ENCODE measurements at regions not wholly inside any gene's neighbourhood (a gene's known extent, or its start where the extent isn't known, plus 50 kb on each side); places are given as distances from the start of the nearest gene placed in this dataset.
A peak's percentile ranks its signal among the peaks of the same experiment; 100 is the strongest.
"Not testable (repeated sequence)": the region's sequence is repeated elsewhere in the genome, so short reads cannot be mapped to it uniquely, and the experiment has no call there.

DNA sequence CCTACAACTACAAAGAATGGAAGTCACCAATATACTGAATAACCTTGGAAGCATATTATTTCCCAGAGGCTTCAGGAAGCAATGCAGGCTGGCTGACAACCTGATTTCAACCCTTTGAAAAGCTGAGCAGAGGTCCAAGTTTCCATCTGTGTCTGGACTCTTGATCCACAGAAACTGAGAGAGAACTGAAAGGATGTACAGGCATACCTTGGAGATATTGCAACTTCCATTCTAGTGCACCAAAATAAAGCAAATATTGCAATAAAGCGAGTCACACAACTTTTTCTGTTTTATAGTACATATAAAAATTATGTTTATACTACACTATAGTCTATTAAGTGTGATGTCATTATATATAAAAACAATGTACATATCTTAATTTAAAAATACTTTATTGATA is 85.3 kb downstream of the TYW3 start:
- no peak for DNase-seq

DNA sequence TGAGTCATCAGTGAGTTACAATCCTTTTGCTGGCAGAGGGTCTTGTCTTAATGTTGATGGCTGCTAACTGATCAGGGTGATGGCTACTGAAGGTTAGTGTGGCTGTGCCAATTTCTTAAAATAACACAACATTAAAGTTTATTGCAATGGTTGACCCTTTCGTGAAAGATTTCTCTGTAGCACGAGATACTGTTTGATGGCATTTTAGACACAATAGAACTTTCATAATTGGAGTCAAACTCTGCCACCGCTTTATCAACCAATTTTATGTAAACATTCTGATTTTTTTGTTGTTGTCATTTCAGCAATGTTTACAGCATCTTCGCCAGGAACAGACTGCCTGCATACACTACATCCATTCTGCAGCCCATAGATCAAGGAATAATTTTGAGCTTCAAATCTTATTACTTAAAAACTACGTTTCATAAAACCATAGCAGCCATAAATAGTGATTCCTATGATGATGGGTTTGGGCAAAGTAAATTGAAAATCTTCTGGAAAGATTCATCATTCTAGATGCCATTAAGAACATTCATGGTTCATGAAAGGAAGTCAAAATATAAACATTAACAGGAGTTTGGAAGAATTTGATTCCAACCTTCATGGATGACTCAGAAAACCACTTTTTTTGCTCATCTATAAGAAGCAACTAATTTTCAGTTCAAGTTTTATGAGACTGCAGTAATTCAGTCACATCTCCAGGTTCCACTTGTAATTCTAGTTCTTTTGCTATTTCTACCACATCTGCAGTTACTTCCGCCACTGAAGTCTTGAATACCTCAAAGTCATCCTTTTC is 85.9 kb downstream of the TYW3 start:
- DNase-seq: no peak

DNA sequence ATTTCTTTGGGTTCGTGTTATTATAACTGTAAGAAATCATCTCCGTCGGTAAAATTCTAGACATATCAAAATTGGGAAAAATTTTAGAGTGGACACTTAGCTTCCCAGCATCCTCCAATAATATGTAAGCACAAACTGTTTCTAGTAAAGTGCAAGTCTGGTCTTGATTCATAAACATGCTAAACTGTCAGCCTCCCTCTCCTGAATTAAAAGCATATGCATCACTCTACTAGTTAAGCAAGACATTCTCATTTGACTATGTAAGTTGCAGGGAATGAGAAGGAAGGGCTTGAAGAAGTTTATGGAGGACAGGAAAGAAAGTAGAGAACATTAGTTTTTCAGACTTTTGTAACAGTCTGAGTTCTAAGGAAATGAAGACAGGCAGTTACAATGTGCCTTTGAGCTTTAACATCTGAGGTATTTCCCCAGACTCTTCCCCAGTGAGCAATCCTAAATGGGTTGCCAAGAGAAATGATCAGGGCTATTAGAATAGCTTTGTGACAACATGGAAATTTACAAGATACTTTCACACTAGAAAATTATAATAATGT is 90.0 kb downstream of the TYW3 start:
- DNase-seq: no peak

DNA sequence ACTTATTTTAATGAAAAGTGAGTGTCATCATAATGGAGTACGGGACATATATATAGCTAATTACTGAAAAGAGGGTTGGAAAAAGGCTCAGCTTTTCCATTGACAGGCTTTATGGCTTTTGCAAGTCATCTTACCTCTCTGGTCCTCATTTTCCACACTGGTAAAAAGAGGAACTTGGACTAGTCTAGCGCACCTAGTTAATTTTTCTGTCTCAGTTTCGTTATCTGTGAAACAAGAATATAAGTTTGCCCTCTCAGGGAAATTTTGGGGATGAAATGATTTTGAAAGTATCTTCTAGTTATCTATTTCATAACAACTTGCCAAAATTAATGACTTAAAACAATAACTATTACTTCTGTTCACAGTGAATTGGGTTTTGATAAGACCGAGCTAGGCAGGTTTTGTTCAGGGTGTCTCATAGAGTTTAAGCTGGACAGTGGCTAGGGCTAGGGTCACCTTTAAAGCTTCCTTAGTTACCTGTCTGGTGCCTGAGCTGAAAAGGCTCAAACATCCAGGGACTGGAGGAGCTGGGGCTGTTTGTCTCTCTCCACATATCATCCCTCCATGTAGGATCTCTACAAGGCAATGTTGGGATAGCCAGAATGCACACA is 91.7 kb downstream of the TYW3 start:
- DNase-seq: no peak

DNA sequence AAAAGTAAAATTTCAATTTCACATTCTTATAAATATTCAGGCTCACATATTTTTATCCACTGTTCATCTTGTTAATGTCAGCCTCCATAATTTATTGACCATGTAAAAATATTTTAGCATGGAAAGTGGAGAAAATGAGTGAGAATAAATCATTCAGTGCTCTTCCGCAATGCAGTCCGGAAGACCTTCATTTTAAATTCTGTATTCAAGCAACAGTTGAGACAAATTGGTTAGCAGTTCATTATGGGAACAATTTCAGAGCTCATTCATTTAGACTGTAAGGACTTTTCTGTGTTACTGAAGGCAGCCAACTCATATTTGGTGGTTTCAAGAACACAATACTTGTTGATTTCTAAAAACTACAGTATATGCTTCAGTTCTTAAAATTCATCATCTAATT is 97.8 kb downstream of the TYW3 start:
- no peak for DNase-seq

DNA sequence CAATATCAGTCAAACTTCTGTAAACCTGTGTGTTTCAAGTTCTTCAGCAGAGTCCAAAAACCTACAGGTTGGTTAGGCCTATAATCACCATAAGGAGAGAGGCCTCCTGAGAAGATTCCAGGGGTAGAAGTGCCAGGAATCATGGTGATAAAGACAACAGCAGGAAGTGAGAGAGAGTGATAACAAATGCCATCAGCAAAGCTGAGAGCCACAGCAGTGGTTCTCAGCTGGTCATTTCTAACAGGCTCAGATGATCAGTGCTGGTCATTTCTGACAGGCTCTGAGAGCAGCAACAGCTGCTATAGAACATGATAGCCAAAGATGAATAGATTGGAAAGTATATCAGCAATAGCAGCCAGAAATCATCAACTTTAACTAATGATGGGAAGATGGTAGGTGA is 101.3 kb downstream of the TYW3 start:
- DNase-seq: no peak

DNA sequence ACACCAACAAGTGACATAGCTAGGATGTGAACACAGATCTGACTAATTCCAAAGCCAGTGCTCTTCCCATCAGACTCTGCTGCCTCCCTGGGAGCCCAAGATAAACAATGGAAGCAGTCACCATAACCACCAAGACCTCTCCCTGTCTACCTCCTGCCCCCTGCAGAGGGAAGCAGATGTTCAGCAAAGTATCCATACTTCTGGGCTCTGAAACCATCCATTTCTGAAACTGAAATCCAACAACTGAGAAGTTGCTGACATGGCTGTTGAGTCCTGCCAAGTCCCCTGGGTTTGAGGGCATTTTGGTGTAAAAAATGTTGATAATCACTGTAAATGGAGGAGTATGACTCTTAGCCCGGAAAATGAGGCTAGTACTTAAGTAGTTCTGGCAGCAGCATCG is 102.1 kb downstream of the TYW3 start:
- peak in 1 of 2 experiments; percentile 44 for DNase-seq

DNA sequence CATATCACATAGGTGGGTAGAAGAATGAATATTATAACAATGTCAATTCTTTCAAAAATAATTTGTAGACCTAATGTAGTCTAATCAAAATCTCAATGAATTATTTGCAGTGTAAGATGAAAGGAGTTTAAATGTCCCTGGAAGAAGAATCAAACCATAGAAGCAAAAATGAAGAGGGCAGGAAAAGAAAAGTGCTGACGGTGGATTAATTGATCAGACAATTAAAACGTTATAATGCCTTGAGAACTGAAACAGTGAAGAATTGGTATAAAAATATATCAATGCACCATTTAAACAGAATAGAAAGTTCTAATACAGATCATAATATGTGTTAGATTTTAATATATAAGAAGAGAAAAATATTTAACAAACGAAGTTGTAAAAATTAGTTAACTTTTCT is 109.8 kb downstream of the TYW3 start:
- no peak for DNase-seq

DNA sequence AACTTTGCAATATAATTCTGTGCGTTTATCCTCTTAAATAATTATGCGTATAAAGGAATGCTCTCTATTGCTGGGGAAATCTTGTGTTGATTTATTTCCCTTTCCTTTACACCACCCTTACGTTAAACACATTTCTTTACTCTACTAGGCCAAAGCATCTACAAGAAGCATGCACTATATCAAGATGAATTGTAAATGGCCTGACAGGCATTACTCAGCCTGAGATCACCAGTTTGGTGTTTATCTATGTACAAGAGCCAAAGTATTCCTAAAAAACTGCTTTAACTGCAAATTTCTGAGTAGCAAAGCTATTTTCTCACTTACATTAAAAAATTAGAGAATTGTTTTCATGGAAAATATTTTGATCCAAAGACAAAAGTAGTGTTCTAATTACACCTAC is 114.8 kb downstream of the TYW3 start:
- DNase-seq: no peak

DNA sequence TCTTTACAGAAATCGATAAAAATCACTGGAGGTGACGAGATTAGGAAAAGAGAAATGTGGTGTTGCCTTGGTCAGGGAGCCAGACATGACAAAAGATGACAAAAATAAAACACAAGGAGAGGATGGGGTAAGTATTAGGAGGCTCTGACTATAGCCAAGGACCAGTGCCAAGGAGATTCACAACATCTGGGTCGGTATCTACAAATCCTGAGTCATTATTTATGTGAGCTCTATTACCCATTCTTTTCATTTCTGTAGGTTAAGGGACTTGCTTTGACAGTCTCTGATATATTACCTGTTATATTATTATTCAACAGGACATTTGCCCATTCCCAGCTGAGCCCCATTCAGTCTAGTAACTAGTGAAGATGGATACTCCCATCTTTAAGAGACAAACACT is 120.8 kb downstream of the TYW3 start:
- DNase-seq: no peak

DNA sequence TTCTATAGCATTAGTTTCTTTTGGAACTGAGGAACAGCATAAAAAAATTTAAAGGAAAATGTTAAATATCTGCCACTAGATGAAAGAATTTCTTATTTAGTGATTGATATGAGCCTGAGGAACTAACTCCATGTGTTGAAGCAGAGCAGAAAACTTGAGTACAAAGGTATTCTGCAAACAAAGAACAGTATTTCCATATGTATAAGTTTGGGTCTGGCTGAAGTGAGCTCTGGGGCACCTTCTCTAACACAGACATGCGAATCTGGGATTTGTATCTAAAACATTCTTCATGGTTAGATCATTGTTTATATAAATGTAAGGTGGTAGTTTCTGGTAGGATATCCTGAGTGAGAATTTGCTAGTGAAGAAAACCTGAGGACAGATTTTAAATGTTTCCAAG is 123.2 kb downstream of the TYW3 start:
- no peak for DNase-seq

DNA sequence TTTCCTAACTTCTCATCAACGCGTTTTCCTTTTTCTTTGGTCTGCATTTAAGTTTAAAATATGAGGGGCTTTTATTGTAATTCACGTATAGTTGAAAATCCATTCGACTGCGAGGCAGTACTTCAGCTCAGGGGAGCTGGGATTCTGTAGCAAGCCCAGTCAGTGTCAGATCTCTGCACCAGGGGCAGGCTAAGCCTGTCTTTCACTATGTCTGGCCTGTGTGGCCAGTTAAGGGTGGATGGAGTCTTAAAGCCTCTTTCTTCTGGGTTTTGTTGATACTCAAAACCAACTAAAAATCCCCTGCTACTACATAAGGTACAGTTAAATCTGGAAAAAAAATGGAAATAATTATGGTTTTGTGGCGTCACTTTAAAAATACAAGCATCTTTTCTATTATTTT is 124.7 kb downstream of the TYW3 start:
- no peak for DNase-seq

DNA sequence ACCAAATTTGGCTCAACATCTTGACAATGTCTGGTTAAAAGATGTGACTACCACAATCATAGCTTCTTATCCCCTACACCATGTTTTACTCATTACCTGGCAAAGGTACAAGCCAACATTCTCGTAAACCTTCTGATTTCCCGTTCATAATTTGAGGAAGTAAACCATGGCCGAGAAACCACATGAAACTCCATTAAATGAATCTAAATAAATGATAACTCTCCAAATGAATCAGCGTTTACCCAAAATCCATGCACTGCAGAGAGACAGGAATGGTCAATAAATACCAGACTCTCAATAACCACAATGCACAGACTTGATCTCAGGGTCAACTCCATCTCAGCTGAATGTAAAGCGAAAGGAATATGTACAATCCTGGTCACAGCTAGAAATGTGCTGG is 125.2 kb downstream of the TYW3 start:
- DNase-seq: no peak

DNA sequence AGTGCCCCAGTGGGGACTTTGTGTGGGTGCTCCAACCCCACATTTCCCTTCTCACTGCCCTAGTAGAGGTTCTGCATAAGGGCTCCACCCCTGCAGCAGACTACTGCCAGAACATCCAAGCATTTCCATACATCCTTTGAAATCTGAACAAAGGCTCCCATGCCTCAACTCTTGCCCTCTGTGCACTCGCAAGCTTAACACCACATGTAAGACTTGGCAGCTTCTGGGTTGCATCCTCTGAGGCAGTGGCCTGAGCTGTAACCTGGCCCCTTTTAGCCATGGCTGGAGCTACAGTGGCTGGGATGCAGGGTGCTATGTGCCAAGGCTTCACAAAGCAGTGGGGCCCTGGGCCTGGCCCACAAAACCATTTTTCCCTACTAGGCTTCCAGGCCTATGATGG is 128.9 kb downstream of the TYW3 start:
- DNase-seq: no peak

DNA sequence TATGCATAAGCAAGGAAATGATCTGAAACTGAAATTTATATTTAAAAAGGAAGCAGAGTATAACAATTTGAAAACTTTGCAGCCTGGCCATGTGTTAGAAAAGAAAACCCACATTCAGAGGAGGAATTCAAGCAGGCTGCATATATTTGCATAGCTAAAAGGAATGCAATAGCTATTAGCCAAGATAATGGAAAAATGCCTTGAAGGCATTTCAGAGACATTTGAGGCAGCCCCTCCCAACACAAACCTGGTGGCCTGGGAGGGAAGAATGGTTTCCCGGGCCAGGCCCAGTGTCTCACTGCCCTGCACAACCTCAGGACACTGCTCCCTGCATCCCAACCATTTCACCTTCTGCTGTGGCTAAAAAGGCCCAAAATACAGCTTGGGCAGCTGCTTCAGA is 136.8 kb downstream of the TYW3 start:
- DNase-seq: no peak

DNA sequence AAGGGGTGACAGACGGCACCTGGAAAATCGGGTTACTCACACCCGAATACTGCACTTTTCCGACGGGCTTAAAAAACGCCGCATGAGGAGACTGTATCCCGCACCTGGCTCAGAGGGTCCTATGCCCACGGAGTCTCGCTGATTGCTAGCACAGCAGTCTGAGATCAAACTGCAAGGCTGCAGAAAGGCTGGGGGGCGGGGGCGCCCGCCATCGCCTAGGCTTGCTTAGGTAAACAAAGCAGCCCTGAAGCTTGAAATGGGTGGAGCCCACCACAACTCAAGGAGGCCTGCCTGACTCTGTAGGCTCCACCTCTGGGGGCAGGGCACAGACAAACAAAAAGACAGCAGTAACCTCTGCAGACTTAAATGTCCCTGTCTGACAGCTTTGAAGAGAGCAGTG is 144.4 kb downstream of the TYW3 start:
- DNase-seq: not testable (repeated sequence)

DNA sequence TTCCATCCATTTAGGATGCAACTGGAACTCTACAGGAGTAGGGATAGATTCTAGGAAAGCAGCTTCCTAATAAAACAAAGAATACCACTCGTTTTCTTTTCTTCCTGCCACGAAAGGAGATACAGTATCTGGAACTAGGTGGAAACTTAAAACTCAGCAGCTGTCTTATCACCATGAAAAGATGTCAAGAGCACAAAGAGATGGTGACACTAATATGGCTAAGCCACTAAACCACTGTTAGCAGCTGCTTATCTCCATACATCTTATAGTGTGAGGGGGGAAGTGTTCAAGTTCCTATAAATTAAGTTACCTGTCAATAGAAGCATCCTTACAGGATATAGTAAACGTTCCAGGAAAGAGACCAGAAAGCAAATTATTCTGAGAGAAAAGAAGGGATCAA is 162.5 kb downstream of the TYW3 start:
- DNase-seq: peak in 1 of 2 experiments; percentile 52

DNA sequence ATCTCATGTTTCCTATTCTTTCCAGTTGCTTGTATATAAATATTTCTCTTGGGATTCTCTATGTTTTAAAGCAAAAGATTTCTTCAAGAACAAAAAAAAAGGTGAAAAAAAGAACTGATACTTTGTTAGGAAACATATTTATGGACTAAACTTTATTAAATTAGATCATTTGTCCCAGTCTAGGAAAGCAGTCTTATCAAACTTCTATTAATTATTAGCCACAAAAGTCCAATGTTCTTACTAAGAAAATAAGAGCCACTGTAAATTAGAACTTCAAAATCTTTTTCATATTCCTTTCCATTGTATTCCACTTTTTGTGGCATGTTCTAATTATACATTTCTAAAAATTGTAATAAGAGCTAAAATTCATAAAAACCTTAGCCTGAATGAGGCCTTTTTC is 175.2 kb downstream of the TYW3 start:
- no peak for DNase-seq

DNA sequence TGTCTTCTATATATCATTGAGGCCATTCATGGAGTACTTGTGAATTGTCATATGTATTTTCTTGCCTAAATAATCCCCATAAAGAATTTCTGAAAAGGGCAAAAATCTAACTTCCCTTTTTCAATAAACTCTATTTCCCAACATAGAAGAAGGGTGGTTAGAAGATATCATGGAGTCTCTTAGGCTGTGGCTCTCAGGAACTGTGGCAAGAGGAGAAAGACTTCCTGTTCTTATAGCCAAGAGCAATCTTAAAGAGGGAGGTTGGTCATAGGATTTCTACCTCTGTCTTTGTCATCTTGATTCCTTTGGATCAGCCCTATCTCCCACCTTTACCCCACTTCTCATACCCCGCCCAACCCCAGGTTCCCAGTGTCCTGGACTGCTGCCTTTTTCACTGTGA is 175.8 kb downstream of the TYW3 start:
- no peak for DNase-seq

DNA sequence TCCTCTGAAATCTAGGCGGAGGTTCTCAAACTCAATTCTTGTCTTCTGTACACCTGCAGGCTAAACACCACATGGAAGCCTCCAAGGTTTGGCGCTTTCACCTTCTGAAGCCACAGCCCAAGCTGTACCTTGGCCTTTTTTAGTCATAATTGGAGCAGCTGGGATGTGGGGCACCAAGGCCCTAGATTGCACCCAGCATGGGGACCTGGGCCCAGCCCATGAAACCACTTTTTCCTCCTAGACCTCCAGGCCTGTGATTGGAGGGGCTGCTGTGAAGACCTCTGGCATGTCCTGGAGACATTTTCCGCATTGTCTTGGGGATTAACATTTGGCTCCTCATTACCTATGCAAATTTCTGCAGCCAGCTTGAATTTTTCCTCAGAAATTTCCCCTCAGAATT is 181.0 kb downstream of the TYW3 start:
- DNase-seq: no peak

DNA sequence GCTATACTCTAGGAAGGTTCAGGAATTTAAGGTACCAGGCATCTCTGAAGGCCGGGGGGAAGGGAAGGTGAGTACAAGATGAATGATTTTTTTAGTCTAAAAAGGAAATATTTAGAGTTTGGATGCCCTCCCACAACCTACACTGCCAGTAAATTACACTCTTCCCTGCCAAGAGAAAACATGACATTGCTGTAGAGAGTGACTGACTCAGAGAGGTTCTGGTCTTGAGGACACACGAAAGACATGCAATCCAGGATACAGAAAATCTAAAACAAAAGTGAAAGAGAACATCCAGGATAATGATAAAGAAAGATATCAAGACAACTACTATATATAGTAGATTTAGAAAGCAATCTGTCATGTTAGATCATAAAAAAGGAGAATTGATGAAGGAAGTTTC is 200.5 kb downstream of the TYW3 start:
- DNase-seq: no peak

DNA sequence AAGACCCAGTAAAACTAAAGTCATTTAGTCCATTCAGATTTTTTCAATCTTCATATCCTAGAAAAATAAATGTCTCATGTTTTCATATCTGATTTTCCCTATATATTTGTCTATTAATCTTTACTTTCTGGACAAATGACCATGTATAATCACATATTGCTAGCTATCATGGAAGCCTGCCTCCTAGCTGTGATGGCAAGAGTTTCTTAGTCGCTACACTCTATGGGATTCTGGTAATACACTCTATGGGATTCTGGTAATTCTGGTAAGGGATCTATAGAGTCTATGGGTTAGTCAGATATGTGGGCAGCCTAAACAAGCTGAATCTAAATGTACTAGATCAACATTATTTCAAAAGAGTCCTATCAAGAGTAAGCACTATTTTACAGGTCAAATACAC is 198.7 kb upstream of the LHX8 start:
- no peak for DNase-seq

DNA sequence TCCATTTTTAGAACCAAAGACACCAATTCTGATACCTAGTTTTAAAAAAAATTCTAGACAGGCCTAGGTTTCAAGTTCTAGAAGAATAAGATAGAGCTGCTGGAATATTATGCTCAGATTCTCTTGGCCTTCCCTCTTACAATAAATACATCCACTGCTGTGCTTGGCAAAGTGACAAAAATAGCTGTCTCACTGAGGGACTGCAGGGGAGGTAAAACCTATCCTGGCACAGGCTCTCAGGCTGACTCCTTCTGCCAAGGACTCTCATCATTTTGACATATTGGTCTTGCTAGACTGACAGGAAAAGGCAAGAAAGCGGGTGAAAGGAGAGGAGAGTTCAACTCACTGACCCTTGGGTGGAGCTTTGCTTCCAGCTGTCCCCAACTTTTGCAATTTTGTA is 197.0 kb upstream of the LHX8 start:
- DNase-seq: peak in 1 of 2 experiments; percentile 11

DNA sequence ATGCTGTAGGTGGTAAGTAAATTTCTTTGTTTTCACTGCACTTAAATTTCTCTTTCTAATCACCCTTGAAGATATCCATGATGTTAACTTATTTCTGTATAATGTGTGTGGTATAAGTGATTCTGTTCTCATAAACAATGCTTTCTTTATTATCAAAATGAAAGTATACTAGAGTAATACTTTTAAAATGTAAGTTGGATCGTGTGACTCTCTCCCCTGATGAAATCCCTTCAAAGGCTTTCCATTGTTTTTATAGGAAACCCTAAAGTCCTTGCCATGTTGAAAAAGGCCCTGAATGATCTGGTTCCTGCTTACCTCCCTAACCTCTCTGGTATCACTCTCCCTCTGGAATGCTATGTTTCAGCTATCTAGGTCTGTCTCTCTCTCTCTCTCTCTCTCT is 191.1 kb upstream of the LHX8 start:
- DNase-seq: no peak

DNA sequence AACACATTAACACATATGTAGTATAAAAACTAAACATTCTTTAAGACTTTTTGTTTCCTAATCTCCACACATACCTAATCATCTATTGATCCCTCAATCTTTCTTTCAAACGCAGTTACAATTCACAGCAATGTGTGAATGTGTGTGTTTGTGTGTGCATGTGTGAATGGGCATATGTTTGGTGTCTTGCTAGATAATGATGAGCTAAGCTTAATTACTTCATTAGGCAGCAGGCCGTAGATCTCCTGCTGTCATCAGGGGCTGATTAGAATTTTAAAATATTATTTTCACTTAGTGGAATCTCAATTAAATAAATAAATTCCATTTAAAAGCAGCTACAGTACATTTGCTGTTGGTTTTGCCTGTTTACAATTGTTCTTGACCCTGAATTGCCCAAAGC is 187.8 kb upstream of the LHX8 start:
- no peak for DNase-seq
